GM23338 (cell line): ENCODE measurements at regions not wholly inside any gene's neighbourhood (a gene's known extent, or its start where the extent isn't known, plus 50 kb on each side); places are given as distances from the start of the nearest gene placed in this dataset.

Source experiments
- CTCF ChIP-seq, 2 experiments: fragments of 200-600 bp in 1 of 2; sonication (generic) in 1 of 2; conservative IDR thresholded peaks; 2 replicates each; pipeline versions ENCODE4 v1.5.1 to v1.6.1; 2016 to 2017; ENCODE audit warnings: antibody characterized with exemption in 2 of 2, low read depth in 2 of 2, mild to moderate bottlenecking in 2 of 2, moderate library complexity in 1 of 2
- EZH2 ChIP-seq: fragments of 200-600 bp; sonication (generic); IDR thresholded peaks from one replicate; pipeline ENCODE4 v1.8.0; 2017; ENCODE audit warnings: antibody characterized with exemption, mild to moderate bottlenecking, low read depth; ENCODE audit not compliant: unreplicated experiment
- EZH2phosphoT487 ChIP-seq: fragments of 200-600 bp; sonication (generic); IDR thresholded peaks from one replicate; pipeline ENCODE4 v1.8.1; 2018; ENCODE audit warnings: antibody characterized with exemption; ENCODE audit not compliant: unreplicated experiment

- TF ChIP-seq CTCF (conservative IDR thresholded peaks at IDR 0.05; ENCODE audit: low read depth in 2 of 2) = no peak
- TF ChIP-seq EZH2phosphoT487 = no peak
- no peak for TF ChIP-seq EZH2
These were observed 1350.7 kb downstream of the ZPLD1 start for GRCh38 chr3:103785537-103785936.
